ENCODE measurements at regions not wholly inside any gene's neighbourhood (a gene's known extent, or its start where the extent isn't known, plus 50 kb on each side); places are given as distances from the start of the nearest gene placed in this dataset.
A peak's percentile ranks its signal among the peaks of the same experiment; 100 is the strongest.

GRCh38 chr14:85079842-85080730 is 449.9 kb upstream of the FLRT2 start:
- peak; percentile 28 for DNase-seq

GRCh38 chr14:85084344-85084743 is 445.6 kb upstream of the FLRT2 start:
- DNase-seq = no peak

GRCh38 chr14:85085981-85086380 is 444.0 kb upstream of the FLRT2 start:
- no peak for DNase-seq

GRCh38 chr14:85087201-85087600 is 442.7 kb upstream of the FLRT2 start:
- no peak for DNase-seq

GRCh38 chr14:85088192-85088591 is 441.8 kb upstream of the FLRT2 start:
- DNase-seq = no peak

- no peak for DNase-seq
Observed at GRCh38 chr14:85090681-85091080, 439.3 kb upstream of the FLRT2 start.

- DNase-seq = no peak
Observed at GRCh38 chr14:85093631-85094330, 436.2 kb upstream of the FLRT2 start.

- no peak for DNase-seq
Observed at GRCh38 chr14:85102591-85102990, 427.4 kb upstream of the FLRT2 start.

GRCh38 chr14:85106506-85106905 is 423.4 kb upstream of the FLRT2 start:
- no peak for DNase-seq

GRCh38 chr14:85112762-85113161 is 417.2 kb upstream of the FLRT2 start:
- no peak for DNase-seq

- no peak for DNase-seq
Observed at GRCh38 chr14:85115921-85116320, 414.0 kb upstream of the FLRT2 start.

GRCh38 chr14:85118274-85118673 is 411.7 kb upstream of the FLRT2 start:
- no peak for DNase-seq

GRCh38 chr14:85122690-85123089 is 407.3 kb upstream of the FLRT2 start:
- DNase-seq = no peak

- DNase-seq = no peak
Observed at GRCh38 chr14:85123755-85124154, 406.2 kb upstream of the FLRT2 start.

- DNase-seq = no peak
Observed at GRCh38 chr14:85124631-85125290, 405.2 kb upstream of the FLRT2 start.

- DNase-seq = no peak
Observed at GRCh38 chr14:85125291-85125670, 404.7 kb upstream of the FLRT2 start.

GRCh38 chr14:85129921-85130320 is 400.0 kb upstream of the FLRT2 start:
- no peak for DNase-seq

GRCh38 chr14:85131226-85131922 is 398.6 kb upstream of the FLRT2 start:
- DNase-seq = peak; percentile 3

- no peak for DNase-seq
Observed at GRCh38 chr14:85142982-85143381, 387.0 kb upstream of the FLRT2 start.

- no peak for DNase-seq
Observed at GRCh38 chr14:85146779-85147178, 383.2 kb upstream of the FLRT2 start.

GRCh38 chr14:85150166-85150565 is 379.8 kb upstream of the FLRT2 start:
- no peak for DNase-seq

- no peak for DNase-seq
Observed at GRCh38 chr14:85154714-85155113, 375.2 kb upstream of the FLRT2 start.

GRCh38 chr14:85156319-85156718 is 373.6 kb upstream of the FLRT2 start:
- no peak for DNase-seq
